Activated B cell treated with CpG ODN at 0.5 μM for 24 hours (primary cell): ENCODE measurements at regions not wholly inside any gene's neighbourhood (a gene's known extent, or its start where the extent isn't known, plus 50 kb on each side); places are given as distances from the start of the nearest gene placed in this dataset.

Source experiments
- ATAC-seq: fragments of 200-7000 bp; cut with Tn5 transposase; one replicate; pipeline ENCODE4 v1.10.0; 2021; ENCODE audit warnings: low read depth, mild to moderate bottlenecking, moderate library complexity
- CTCF ChIA-PET: fragments of 350-600 bp; sonication (Branson Sonifier 250); formaldehyde crosslinking; loops from one replicate; lab custom pipeline; 2021; ENCODE audit warnings: antibody characterized with exemption; lab: Charles Lee
- POLR2A ChIA-PET: fragments of 350-600 bp; sonication (Branson Sonifier 250); formaldehyde crosslinking; loops from one replicate; lab custom pipeline; 2021; ENCODE audit warnings: antibody characterized with exemption; lab: Charles Lee
- DNase-seq: peaks from one replicate; pipeline ENCODE4 v3.0.0; 2022
- H3K27ac Mint-ChIP-seq: one replicate; pipeline ENCODE4 v1.8.0; 2020; ENCODE audit warnings: mixed read lengths
- H3K27me3 Mint-ChIP-seq: one replicate; pipeline ENCODE4 v1.8.0; 2021; ENCODE audit warnings: mixed read lengths
- H3K36me3 Mint-ChIP-seq: one replicate; pipeline ENCODE4 v1.8.0; 2021; ENCODE audit warnings: low read depth, mixed read lengths
- H3K4me1 Mint-ChIP-seq: one replicate; pipeline ENCODE4 v1.8.0; 2021; ENCODE audit warnings: mixed read lengths
- H3K4me3 Mint-ChIP-seq: one replicate; pipeline ENCODE4 v1.8.0; 2020; ENCODE audit warnings: mild to moderate bottlenecking, mixed read lengths
- H3K9me3 Mint-ChIP-seq: one replicate; pipeline ENCODE4 v1.8.0; 2020; ENCODE audit warnings: mixed read lengths
- intact Hi-C: fragments of 100-400 bp; cut with micrococcal nuclease; formaldehyde crosslinking; loops from one replicate; pipeline ENCODE4 v1.15.1; 2024
- TF ChIP-seq, protein P1 (sequence below): fragments of 200-600 bp; IDR thresholded peaks from one replicate; pipeline ENCODE4 v1.8.0; 2022; ENCODE audit warnings: antibody characterized with exemption, mild to moderate bottlenecking

DNA sequence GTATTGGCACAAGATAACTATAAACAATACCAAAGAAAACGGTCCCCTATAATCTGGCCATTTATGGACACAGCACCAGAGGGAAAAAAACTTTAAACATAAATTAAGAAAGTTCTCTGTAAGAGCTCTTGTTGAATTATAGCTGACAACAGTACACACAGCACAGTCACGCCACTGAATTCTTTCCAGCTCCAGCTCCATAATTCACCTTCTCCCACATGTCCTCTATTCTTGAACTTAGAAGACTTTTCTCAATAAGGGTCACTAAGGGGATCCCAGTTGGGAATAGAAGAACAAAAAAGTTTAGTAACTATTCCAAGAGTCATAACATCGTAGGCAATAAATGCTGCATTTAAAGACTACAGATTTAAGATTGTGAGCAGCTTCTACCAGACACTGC, 124.6 kb upstream of the CYP1B1 start:
- Mint-ChIP-seq H3K4me1 (no peaks in the 10 kb centered on the region), H3K27ac (no peak overlapping the region), H3K9me3 (peaks cover 3% of the 10 kb centered on the region), H3K36me3 (no peaks in the 10 kb centered on the region), H3K27me3 (peaks cover 26% of the 10 kb centered on the region), H3K4me3 (no peak overlapping the region)
- ChIA-PET POLR2A (no interaction called here), CTCF (no interaction called here)
- TF ChIP-seq, protein P1, sequence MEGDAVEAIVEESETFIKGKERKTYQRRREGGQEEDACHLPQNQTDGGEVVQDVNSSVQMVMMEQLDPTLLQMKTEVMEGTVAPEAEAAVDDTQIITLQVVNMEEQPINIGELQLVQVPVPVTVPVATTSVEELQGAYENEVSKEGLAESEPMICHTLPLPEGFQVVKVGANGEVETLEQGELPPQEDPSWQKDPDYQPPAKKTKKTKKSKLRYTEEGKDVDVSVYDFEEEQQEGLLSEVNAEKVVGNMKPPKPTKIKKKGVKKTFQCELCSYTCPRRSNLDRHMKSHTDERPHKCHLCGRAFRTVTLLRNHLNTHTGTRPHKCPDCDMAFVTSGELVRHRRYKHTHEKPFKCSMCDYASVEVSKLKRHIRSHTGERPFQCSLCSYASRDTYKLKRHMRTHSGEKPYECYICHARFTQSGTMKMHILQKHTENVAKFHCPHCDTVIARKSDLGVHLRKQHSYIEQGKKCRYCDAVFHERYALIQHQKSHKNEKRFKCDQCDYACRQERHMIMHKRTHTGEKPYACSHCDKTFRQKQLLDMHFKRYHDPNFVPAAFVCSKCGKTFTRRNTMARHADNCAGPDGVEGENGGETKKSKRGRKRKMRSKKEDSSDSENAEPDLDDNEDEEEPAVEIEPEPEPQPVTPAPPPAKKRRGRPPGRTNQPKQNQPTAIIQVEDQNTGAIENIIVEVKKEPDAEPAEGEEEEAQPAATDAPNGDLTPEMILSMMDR: no peak
- DNase-seq (no peak), ATAC-seq (no peak)
- intact Hi-C loops: no loop called here

DNA sequence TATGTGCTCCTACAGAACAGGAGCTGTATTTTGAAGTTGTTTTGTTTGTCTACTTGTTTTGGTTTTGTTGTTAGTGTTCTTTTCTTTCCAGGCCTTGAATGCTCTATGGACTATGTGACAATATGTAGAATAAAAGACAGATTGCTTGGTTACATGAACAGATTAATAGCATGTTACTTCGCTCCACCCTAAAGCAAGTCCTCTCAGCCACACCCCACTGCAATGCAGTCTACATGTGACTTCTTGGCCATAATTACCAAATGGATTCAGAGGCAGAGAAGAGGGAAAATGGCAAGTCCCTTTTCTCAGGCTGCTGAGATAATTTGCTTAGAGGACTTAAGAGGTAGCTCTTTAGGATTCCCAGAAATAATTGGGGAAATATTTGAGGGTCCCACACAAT, 123.2 kb upstream of the CYP1B1 start:
- DNase-seq (no peak), ATAC-seq (no peak)
- no peaks in the 10 kb centered on the region for H3K4me1 Mint-ChIP-seq
- ChIA-PET CTCF (no interaction called here), POLR2A (no interaction called here)
- intact Hi-C loops: no loop called here
- H3K27me3 Mint-ChIP-seq: peaks cover 26% of the 10 kb centered on the region
- TF ChIP-seq, protein P1: no peak
- no peaks in the 10 kb centered on the region for H3K36me3 Mint-ChIP-seq
- no peak overlapping the region for H3K27ac Mint-ChIP-seq
- no peaks in the 10 kb centered on the region for H3K9me3 Mint-ChIP-seq
- no peak overlapping the region for H3K4me3 Mint-ChIP-seq

DNA sequence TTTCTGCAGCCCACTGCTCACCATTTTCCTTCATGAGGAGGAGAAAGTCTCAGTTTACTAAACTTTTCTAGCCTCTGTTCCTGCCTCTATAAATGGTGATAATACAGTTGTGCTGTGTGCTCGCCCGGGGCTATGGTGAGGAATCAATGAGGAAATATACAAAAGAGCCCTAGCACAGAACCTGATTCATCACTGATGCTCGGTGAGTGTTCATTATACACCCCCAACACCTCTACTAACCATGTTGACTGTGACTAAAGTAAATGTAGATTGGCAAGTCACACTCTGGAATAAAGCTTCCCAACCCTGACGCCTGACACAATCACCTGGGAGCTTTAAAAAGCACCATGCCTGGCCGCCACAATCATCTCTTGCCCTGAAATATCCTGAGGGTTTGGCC, 118.8 kb upstream of the CYP1B1 start:
- DNase-seq (no peak), ATAC-seq (no peak)
- H3K9me3 Mint-ChIP-seq: no peaks in the 10 kb centered on the region
- H3K4me1 Mint-ChIP-seq: no peaks in the 10 kb centered on the region
- H3K27ac Mint-ChIP-seq: no peak overlapping the region
- peaks cover 14% of the 10 kb centered on the region for H3K27me3 Mint-ChIP-seq
- POLR2A ChIA-PET: no interaction called here
- CTCF ChIA-PET: no interaction called here
- no peak overlapping the region for H3K4me3 Mint-ChIP-seq
- no peaks in the 10 kb centered on the region for H3K36me3 Mint-ChIP-seq
- TF ChIP-seq, protein P1: no peak
- intact Hi-C loops: no loop called here

DNA sequence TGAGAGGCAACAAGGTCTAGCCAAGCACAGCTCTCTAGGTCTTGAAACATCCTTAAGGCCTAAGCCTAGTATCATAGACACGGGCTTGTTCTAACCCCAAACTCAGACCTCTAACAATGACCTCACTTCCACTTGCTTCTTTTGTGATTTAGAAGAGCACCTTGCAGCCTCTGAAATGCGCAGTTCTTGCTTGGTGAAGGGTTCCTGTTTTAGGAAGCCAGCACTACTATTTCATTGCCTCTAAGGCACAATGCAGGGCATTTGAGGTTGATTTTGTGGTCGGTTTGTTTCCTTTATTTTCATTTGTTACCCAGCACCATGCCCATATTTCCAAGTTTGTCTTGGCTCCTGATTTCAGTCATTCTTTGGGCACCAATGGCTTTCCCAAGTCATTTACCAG, 117.0 kb upstream of the CYP1B1 start:
- CTCF ChIA-PET: no interaction called here
- intact Hi-C loops: no loop called here
- no peak overlapping the region for H3K27ac Mint-ChIP-seq

DNA sequence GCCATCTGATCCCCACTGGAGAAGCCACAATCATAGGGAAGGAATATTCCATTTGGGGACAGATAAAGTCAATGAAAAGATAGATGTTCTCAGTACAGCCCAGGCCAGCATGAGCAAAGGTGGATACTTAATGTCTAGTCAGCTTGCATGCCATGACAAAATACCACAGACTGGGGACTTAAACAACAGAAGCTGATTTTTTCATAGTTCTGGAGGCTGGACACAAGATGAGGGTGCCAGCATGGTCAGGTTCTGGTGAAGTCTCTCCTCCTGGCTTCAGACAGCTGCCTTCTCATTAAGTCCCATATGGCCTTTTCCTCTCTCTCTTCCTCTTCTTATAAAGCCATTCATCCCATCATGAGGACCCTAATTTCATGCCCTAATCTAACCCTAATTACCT, 116.1 kb upstream of the CYP1B1 start:
- Mint-ChIP-seq H3K27ac (no peak overlapping the region), H3K4me1 (no peaks in the 10 kb centered on the region), H3K36me3 (no peaks in the 10 kb centered on the region), H3K27me3 (peaks cover 13% of the 10 kb centered on the region), H3K9me3 (no peaks in the 10 kb centered on the region), H3K4me3 (no peak overlapping the region)
- intact Hi-C loops: no loop called here
- TF ChIP-seq, protein P1: no peak
- POLR2A ChIA-PET: no interaction called here
- ATAC-seq: no peak
- DNase-seq: no peak
- CTCF ChIA-PET: no interaction called here

More for the DNA sequence above, 117.0 kb upstream of the CYP1B1 start:
- DNase-seq (no peak), ATAC-seq (no peak)
- TF ChIP-seq, protein P1: no peak
- Mint-ChIP-seq H3K4me3 (no peak overlapping the region), H3K4me1 (no peaks in the 10 kb centered on the region), H3K27me3 (peaks cover 13% of the 10 kb centered on the region), H3K36me3 (no peaks in the 10 kb centered on the region), H3K9me3 (no peaks in the 10 kb centered on the region)
- POLR2A ChIA-PET: no interaction called here
